Neural cell (in vitro differentiated cells): ENCODE measurements at regions not wholly inside any gene's neighbourhood (a gene's known extent, or its start where the extent isn't known, plus 50 kb on each side); places are given as distances from the start of the nearest gene placed in this dataset.

Source experiments
- H2AFZ ChIP-seq: fragments of 200-600, 300-800 bp; sonication (generic), shearing (Covaris generic); 2 replicates; pipeline ENCODE4 v1.6.0; 2014; ENCODE audit warnings: low read depth, mild to moderate bottlenecking, antibody characterized with exemption, low read length, moderate library complexity
- H3F3A ChIP-seq: fragments of 200-600 bp; shearing (Covaris generic); 2 replicates; pipeline ENCODE4 v1.6.1; 2016; ENCODE audit warnings: mild to moderate bottlenecking, moderate library complexity, mixed read lengths, antibody characterized with exemption, low read length; ENCODE audit not compliant: insufficient read depth, poor library complexity, severe bottlenecking
- H3K27ac ChIP-seq: fragments of 200-600, 300-800 bp; sonication (generic), shearing (Covaris generic); 2 replicates; pipeline ENCODE4 v1.5.1; 2014; ENCODE audit warnings: mild to moderate bottlenecking, low read length, moderate library complexity
- H3K27me3 ChIP-seq: fragments of 300-800, 200-600 bp; sonication (generic), shearing (Covaris generic); 2 replicates; pipeline ENCODE4 v1.6.0; 2014; ENCODE audit warnings: mild to moderate bottlenecking, low read depth, low read length, moderate library complexity; ENCODE audit not compliant: insufficient read depth
- H3K36me3 ChIP-seq: fragments of 300-800, 200-600 bp; sonication (generic), shearing (Covaris generic); 2 replicates; pipeline ENCODE4 v1.5.1; 2014; ENCODE audit warnings: mild to moderate bottlenecking, antibody characterized with exemption, low read length, moderate library complexity; ENCODE audit not compliant: insufficient read depth
- H3K4me2 ChIP-seq: fragments of 300-800, 200-600 bp; sonication (generic), shearing (Covaris generic); 2 replicates; pipeline ENCODE4 v1.6.0; 2014; ENCODE audit warnings: mild to moderate bottlenecking, low read length
- H3K4me3 ChIP-seq: fragments of 300-800, 200-600 bp; sonication (generic), shearing (Covaris generic); 2 replicates; pipeline ENCODE4 v1.5.1; 2014; ENCODE audit warnings: mild to moderate bottlenecking, low read length, moderate library complexity
- H3K79me2 ChIP-seq: fragments of 200-600 bp; shearing (Covaris generic); replicated peaks from 2 replicates; pipeline ENCODE4 v1.6.0; 2014; ENCODE audit warnings: mild to moderate bottlenecking, low read length, moderate library complexity; ENCODE audit not compliant: insufficient read depth
- H3K9ac ChIP-seq: fragments of 300-800, 200-600 bp; sonication (generic), shearing (Covaris generic); 2 replicates; pipeline ENCODE4 v1.6.1; 2016; ENCODE audit warnings: mild to moderate bottlenecking, low read length, mixed read lengths
- H3K9me2 ChIP-seq: fragments of 200-600 bp; shearing (Covaris generic); 2 replicates; pipeline ENCODE4 v1.6.1; 2016; ENCODE audit warnings: mild to moderate bottlenecking, low read length, mixed read lengths; ENCODE audit not compliant: insufficient read depth
- H3K9me3 ChIP-seq: fragments of 200-600, 300-800 bp; sonication (generic), shearing (Covaris generic); 2 replicates; pipeline ENCODE4 v1.6.1; 2016; ENCODE audit warnings: mild to moderate bottlenecking, mixed run types, low read length, moderate library complexity, mixed read lengths
- H4K20me1 ChIP-seq: fragments of 200-600 bp; shearing (Covaris generic); 2 replicates; pipeline ENCODE4 v1.6.1; 2016; ENCODE audit warnings: mild to moderate bottlenecking, mixed run types; ENCODE audit not compliant: insufficient read depth
- CTCF ChIP-seq: fragments of 450-650 bp; IDR thresholded peaks from 2 replicates; pipeline ENCODE4 v1.5.1; 2014; ENCODE audit warnings: antibody characterized with exemption, mild to moderate bottlenecking, moderate library complexity; ENCODE audit not compliant: poor library complexity, severe bottlenecking
- EP300 ChIP-seq: fragments of 450-650 bp; conservative IDR thresholded peaks from 2 replicates; pipeline ENCODE4 v1.6.1; 2014; ENCODE audit warnings: antibody characterized with exemption, mild to moderate bottlenecking, moderate library complexity; ENCODE audit not compliant: poor library complexity, severe bottlenecking
- EZH2 ChIP-seq: fragments of 200-600, 300-800 bp; shearing (Covaris generic), sonication (generic); IDR thresholded peaks from 2 replicates; pipeline ENCODE4 v1.6.1; 2014; ENCODE audit warnings: antibody characterized with exemption, low read length, borderline replicate concordance, mild to moderate bottlenecking; ENCODE audit not compliant: insufficient read depth, poor library complexity, severe bottlenecking
- MXI1 ChIP-seq: fragments of 450-650 bp; conservative IDR thresholded peaks from 2 replicates; pipeline ENCODE4 v1.6.1; 2014; ENCODE audit warnings: antibody characterized with exemption, mild to moderate bottlenecking; ENCODE audit not compliant: poor library complexity, severe bottlenecking
- POLR2AphosphoS5 ChIP-seq: IDR thresholded peaks from 2 replicates; pipeline ENCODE4 v1.6.1; 2012
- RAD21 ChIP-seq: fragments of 450-650 bp; conservative IDR thresholded peaks from 2 replicates; pipeline ENCODE4 v1.6.1; 2014; ENCODE audit warnings: antibody characterized with exemption, mild to moderate bottlenecking, moderate library complexity
- REST ChIP-seq: IDR thresholded peaks from 2 replicates; pipeline ENCODE4 v1.6.1; 2012; ENCODE audit warnings: borderline replicate concordance
- SMC3 ChIP-seq: fragments of 450-650 bp; conservative IDR thresholded peaks from 2 replicates; pipeline ENCODE4 v1.6.1; 2014; ENCODE audit warnings: antibody characterized with exemption, mild to moderate bottlenecking, moderate library complexity; ENCODE audit not compliant: poor library complexity
- TAF1 ChIP-seq: IDR thresholded peaks from 2 replicates; pipeline ENCODE4 v1.6.1; 2012; ENCODE audit warnings: low read depth

GRCh38 chr5:54655266-54655665 is 137.7 kb downstream of the SNX18 start:
- H3K27ac ChIP-seq, result no peak overlapping the region
- H3K27me3 ChIP-seq, result no peaks in the 10 kb centered on the region
- H3F3A ChIP-seq, result no peaks in the 10 kb centered on the region
- no peak overlapping the region for H3K9ac ChIP-seq
- no peaks in the 10 kb centered on the region for H3K36me3 ChIP-seq
- H3K9me3 ChIP-seq, result no peaks in the 10 kb centered on the region
- TF ChIP-seq EZH2 (no peak), EP300 (no peak), CTCF (no peak)
- H3K9me2 ChIP-seq, result no peaks in the 10 kb centered on the region
- no peak overlapping the region for H3K4me2 ChIP-seq
- no peaks in the 10 kb centered on the region for H3K79me2 ChIP-seq
- H3K4me3 ChIP-seq, result no peak overlapping the region
- H2AFZ ChIP-seq, result no peak overlapping the region
- H4K20me1 ChIP-seq, result no peaks in the 10 kb centered on the region

- H3K4me3 ChIP-seq, result no peak overlapping the region
- H3F3A ChIP-seq, result no peaks in the 10 kb centered on the region
- H4K20me1 ChIP-seq, result no peaks in the 10 kb centered on the region
- no peak overlapping the region for H3K27ac ChIP-seq
- H3K79me2 ChIP-seq, result no peaks in the 10 kb centered on the region
- H3K4me2 ChIP-seq, result no peak overlapping the region
- H3K9ac ChIP-seq, result no peak overlapping the region
- H3K9me2 ChIP-seq, result no peaks in the 10 kb centered on the region
- TF ChIP-seq MXI1 (no peak), TAF1 (no peak), REST (no peak), EZH2 (no peak), RAD21 (no peak)
- no peak overlapping the region for H2AFZ ChIP-seq
- no peaks in the 10 kb centered on the region for H3K36me3 ChIP-seq
- no peaks in the 10 kb centered on the region for H3K9me3 ChIP-seq
- H3K27me3 ChIP-seq, result no peaks in the 10 kb centered on the region
Observed at GRCh38 chr5:54653956-54654614, 136.5 kb downstream of the SNX18 start.

- H3K9ac ChIP-seq, result no peak overlapping the region
- H2AFZ ChIP-seq, result no peak overlapping the region
- H4K20me1 ChIP-seq, result no peaks in the 10 kb centered on the region
- H3K9me2 ChIP-seq, result no peaks in the 10 kb centered on the region
- H3K9me3 ChIP-seq, result no peaks in the 10 kb centered on the region
- no peaks in the 10 kb centered on the region for H3K79me2 ChIP-seq
- H3F3A ChIP-seq, result no peaks in the 10 kb centered on the region
- no peak overlapping the region for H3K4me2 ChIP-seq
- H3K27ac ChIP-seq, result no peak overlapping the region
- no peak overlapping the region for H3K4me3 ChIP-seq
- TF ChIP-seq EZH2 (no peak), MXI1 (no peak), RAD21 (no peak), CTCF (no peak), SMC3 (no peak), POLR2AphosphoS5 (no peak), EP300 (no peak), TAF1 (no peak), REST (no peak)
- no peaks in the 10 kb centered on the region for H3K36me3 ChIP-seq
- H3K27me3 ChIP-seq, result no peaks in the 10 kb centered on the region
Observed at GRCh38 chr5:54651482-54652076, 134.0 kb downstream of the SNX18 start.
